Peyer's patch (tissue), 4 donors: ENCODE measurements at regions not wholly inside any gene's neighbourhood (a gene's known extent, or its start where the extent isn't known, plus 50 kb on each side); places are given as distances from the start of the nearest gene placed in this dataset.
"Not testable (repeated sequence)": the region's sequence is repeated elsewhere in the genome, so short reads cannot be mapped to it uniquely, and the experiment has no call there.

Experiments
- CTCF ChIP-seq, 6 experiments: fragments of 450-650 bp in 4 of 6; fragments of 200-600 bp in 2 of 6; sonication (generic) in 1 of 6; IDR thresholded peaks; one replicate each; pipeline ENCODE4 v1.5.1; 2017 to 2019; ENCODE audit warnings: antibody characterized with exemption in 6 of 6, mild to moderate bottlenecking in 3 of 6, moderate library complexity in 1 of 6
- POLR2A ChIP-seq, 2 donors: fragments of 450-650 bp; IDR thresholded peaks; one replicate each; pipeline ENCODE4 v1.5.1; 2017; ENCODE audit warnings: antibody characterized with exemption in 2 of 2, mild to moderate bottlenecking in 2 of 2, moderate library complexity in 2 of 2

GRCh38 chr6:121955401-121955800 lies 444.1 kb upstream of the HSF2 start:
- not testable (repeated sequence) for TF ChIP-seq POLR2A, CTCF (IDR thresholded peaks at IDR 0.05)
